Fibroblast of lung (primary cell): ENCODE measurements at regions not wholly inside any gene's neighbourhood (a gene's known extent, or its start where the extent isn't known, plus 50 kb on each side); places are given as distances from the start of the nearest gene placed in this dataset.

Experiments used
- EZH2 ChIP-seq: IDR thresholded peaks from 2 replicates; pipeline ENCODE4 v1.5.1; 2012; ENCODE audit warnings: low read length, control low read depth, mild to moderate bottlenecking; ENCODE audit errors: missing control alignments
- TF ChIP-seq, protein P1 (sequence below), 2 donors: IDR thresholded peaks in 1 of 2; conservative IDR thresholded peaks in 1 of 2; 1 replicate in 1 of 2; 2 replicates in 1 of 2; pipeline ENCODE4 v1.5.1; 2011 to 2012; ENCODE audit warnings: low read length in 2 of 2, control low read depth in 1 of 2, inconsistent platforms in 1 of 2, low read depth in 1 of 2, mild to moderate bottlenecking in 1 of 2

DNA sequence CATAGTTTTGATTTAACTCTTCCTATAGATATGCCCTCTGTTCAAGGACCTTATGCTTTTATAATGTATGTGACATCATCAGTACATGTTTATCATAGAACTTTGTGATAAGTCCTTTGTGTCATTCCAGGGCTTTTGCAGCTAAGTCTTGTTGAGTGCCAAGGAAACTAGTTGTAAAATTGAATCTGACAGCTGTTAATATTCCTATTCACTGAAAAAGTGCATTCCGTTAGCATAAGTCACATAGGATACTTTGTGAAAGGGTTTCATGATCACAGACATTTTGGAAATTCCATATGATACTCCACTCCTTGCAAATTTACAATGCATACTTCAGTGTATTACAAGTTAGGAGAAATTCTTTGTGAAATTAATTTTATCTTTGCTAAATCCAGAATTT is 503.4 kb downstream of the CCDC85A start:
- TF ChIP-seq, protein P1, sequence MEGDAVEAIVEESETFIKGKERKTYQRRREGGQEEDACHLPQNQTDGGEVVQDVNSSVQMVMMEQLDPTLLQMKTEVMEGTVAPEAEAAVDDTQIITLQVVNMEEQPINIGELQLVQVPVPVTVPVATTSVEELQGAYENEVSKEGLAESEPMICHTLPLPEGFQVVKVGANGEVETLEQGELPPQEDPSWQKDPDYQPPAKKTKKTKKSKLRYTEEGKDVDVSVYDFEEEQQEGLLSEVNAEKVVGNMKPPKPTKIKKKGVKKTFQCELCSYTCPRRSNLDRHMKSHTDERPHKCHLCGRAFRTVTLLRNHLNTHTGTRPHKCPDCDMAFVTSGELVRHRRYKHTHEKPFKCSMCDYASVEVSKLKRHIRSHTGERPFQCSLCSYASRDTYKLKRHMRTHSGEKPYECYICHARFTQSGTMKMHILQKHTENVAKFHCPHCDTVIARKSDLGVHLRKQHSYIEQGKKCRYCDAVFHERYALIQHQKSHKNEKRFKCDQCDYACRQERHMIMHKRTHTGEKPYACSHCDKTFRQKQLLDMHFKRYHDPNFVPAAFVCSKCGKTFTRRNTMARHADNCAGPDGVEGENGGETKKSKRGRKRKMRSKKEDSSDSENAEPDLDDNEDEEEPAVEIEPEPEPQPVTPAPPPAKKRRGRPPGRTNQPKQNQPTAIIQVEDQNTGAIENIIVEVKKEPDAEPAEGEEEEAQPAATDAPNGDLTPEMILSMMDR (conservative IDR thresholded peaks at IDR 0.05 in 1 of 2, IDR thresholded peaks at IDR 0.05 in 1 of 2; ENCODE audit: low read depth in 1 of 2, low read length in 2 of 2), result no peak
- TF ChIP-seq EZH2, result no peak
